ENCODE measurements at regions not wholly inside any gene's neighbourhood (a gene's known extent, or its start where the extent isn't known, plus 50 kb on each side); places are given as distances from the start of the nearest gene placed in this dataset.

DNA sequence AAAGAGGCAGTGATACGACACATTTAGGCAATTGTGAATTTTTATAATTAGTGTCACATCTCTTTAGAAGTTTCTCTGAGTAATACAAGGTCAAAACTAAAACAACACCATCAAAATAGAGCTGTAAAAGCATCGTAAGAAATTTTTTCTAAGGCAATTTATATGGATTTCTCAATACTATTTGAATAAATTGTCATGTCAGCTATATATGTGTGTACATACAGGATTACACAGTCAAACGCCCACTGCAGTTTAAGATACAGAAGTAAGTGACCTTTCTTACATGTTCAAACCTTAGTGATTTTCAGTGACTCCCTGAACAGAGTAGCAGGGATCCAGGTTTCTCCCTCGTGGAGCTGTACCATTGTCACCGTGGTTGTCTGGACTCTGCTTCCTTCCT, 129.1 kb upstream of the CBLN2 start:
- no peak for TF ChIP-seq TAF1 (IDR thresholded peaks at IDR 0.05; ENCODE audit: low read depth, low read length)
- no peak for TF ChIP-seq POLR2AphosphoS5 (IDR thresholded peaks at IDR 0.05; ENCODE audit: low read depth, low read length)
